DMS53 (cell line): ENCODE measurements at regions not wholly inside any gene's neighbourhood (a gene's known extent, or its start where the extent isn't known, plus 50 kb on each side); places are given as distances from the start of the nearest gene placed in this dataset.
"Not testable (repeated sequence)": the region's sequence is repeated elsewhere in the genome, so short reads cannot be mapped to it uniquely, and the experiment has no call there.

Experiments
- DNase-seq: peaks from one replicate; lab custom pipeline; 2025; lab: John Stamatoyannopoulos, UW

- DNase-seq = no peak
These were observed 133.6 kb upstream of the RAP2B start for GRCh38 chr3:153028381-153028780.

- no peak for DNase-seq
These were observed 132.7 kb upstream of the RAP2B start for GRCh38 chr3:153029350-153029749.

- no peak for DNase-seq
These were observed 129.1 kb upstream of the RAP2B start for GRCh38 chr3:153032891-153033290.

- no peak for DNase-seq
These were observed 125.2 kb upstream of the RAP2B start for GRCh38 chr3:153036846-153037245.

GRCh38 chr3:153038367-153038766 is 123.7 kb upstream of the RAP2B start:
- no peak for DNase-seq

GRCh38 chr3:153038779-153039178 is 123.2 kb upstream of the RAP2B start:
- no peak for DNase-seq

GRCh38 chr3:153041181-153041580 is 120.8 kb upstream of the RAP2B start:
- DNase-seq = no peak

- DNase-seq = no peak
These were observed 119.9 kb upstream of the RAP2B start for GRCh38 chr3:153042088-153042487.

- DNase-seq = no peak
These were observed 118.2 kb upstream of the RAP2B start for GRCh38 chr3:153043729-153044328.

GRCh38 chr3:153045150-153045549 is 116.9 kb upstream of the RAP2B start:
- no peak for DNase-seq

- no peak for DNase-seq
These were observed 111.0 kb upstream of the RAP2B start for GRCh38 chr3:153050978-153051377.

- DNase-seq = peak; percentile 65
These were observed 110.5 kb upstream of the RAP2B start for GRCh38 chr3:153051427-153052095.

- DNase-seq = peak; percentile 80
These were observed 109.9 kb upstream of the RAP2B start for GRCh38 chr3:153052096-153052460.

- no peak for DNase-seq
These were observed 106.8 kb upstream of the RAP2B start for GRCh38 chr3:153055217-153055616.

- DNase-seq = no peak
These were observed 106.2 kb upstream of the RAP2B start for GRCh38 chr3:153055779-153056178.

- not testable (repeated sequence) for DNase-seq
These were observed 103.9 kb upstream of the RAP2B start for GRCh38 chr3:153058031-153058688.

- no peak for DNase-seq
These were observed 101.7 kb upstream of the RAP2B start for GRCh38 chr3:153060346-153060745.

GRCh38 chr3:153061938-153062528 is 100.0 kb upstream of the RAP2B start:
- DNase-seq = no peak

GRCh38 chr3:153063337-153063736 is 98.7 kb upstream of the RAP2B start:
- no peak for DNase-seq

GRCh38 chr3:153066983-153067382 is 95.0 kb upstream of the RAP2B start:
- DNase-seq = no peak

GRCh38 chr3:153069598-153070510 is 92.2 kb upstream of the RAP2B start:
- DNase-seq = no peak

- no peak for DNase-seq
These were observed 91.5 kb upstream of the RAP2B start for GRCh38 chr3:153070511-153070868.
